Pancreas (tissue), 10 donors: ENCODE measurements at regions not wholly inside any gene's neighbourhood (a gene's known extent, or its start where the extent isn't known, plus 50 kb on each side); places are given as distances from the start of the nearest gene placed in this dataset.
"Not testable (repeated sequence)": the region's sequence is repeated elsewhere in the genome, so short reads cannot be mapped to it uniquely, and the experiment has no call there.

Experiments
- ATAC-seq, 4 donors: fragments of 200-7000 bp; cut with Tn5 transposase; one replicate each; pipeline versions ENCODE4 v1.8.0 to v1.9.1; 2020; ENCODE audit warnings: mild to moderate bottlenecking in 4 of 4, moderate library complexity in 4 of 4
- DNase-seq, 6 donors: peaks; one replicate each; pipeline ENCODE4 v3.0.0-alpha.2; 2020
- FAIRE-seq: peaks from 2 replicates; lab custom pipeline; 2012; peaks lifted over from hg19 to GRCh38; lab: Jason Lieb, UNC
- H3K27ac ChIP-seq, 4 donors: fragments of 200-600 bp; sonication (generic); 1 replicate in 3 of 4; 2 replicates in 1 of 4; pipeline versions ENCODE4 v1.5.0 to v1.8.0; 2020
- H3K27me3 ChIP-seq, 4 donors: fragments of 200-600 bp; one replicate each; pipeline ENCODE4 v1.8.0; 2021
- H3K36me3 ChIP-seq, 3 donors: fragments of 200-600 bp; sonication (generic) in 1 of 3; one replicate each; pipeline versions ENCODE4 v1.5.0 to v1.8.0; 2020 to 2021
- H3K4me1 ChIP-seq, 3 donors: fragments of 200-600 bp; one replicate each; pipeline ENCODE4 v1.8.0; 2021
- H3K4me3 ChIP-seq, 4 donors: fragments of 200-600 bp; sonication (generic) in 2 of 4; one replicate each; pipeline versions ENCODE4 v1.5.0 to v1.8.0; 2020 to 2021
- H3K9me3 ChIP-seq, 4 donors: fragments of 200-600 bp; one replicate each; pipeline ENCODE4 v1.8.0; 2021
- WGBS, 2 donors: extraction: QIAGEN DNeasy Blood & Tissue Kit; methylation state at CpG; one replicate each; pipeline ENCODE4 v1.1.7; 2013; 5-methylcytosine and 5-hydroxymethylcytosine counted together
- intact Hi-C, 3 donors: fragments of 100-400 bp; cut with DNase I; formaldehyde crosslinking; loops; one replicate each; pipeline versions ENCODE4 v1.11.1 to v1.14.2; 2022
- TF ChIP-seq, protein P1 (sequence below), 4 donors: fragments of 200-600 bp; sonication (generic) in 3 of 4; IDR thresholded peaks; one replicate each; pipeline versions ENCODE4 v1.5.0 to v1.8.0; 2021; ENCODE audit warnings: antibody characterized with exemption in 4 of 4
- donor health status: healthy with polysubstance abuse.
- donor health status: DM: no; HTN: no; CAD: no; lungs with moderate emphysema.
- donor health status: DM: no; HTN: no; CAD: no.
- donor health status: control.
- donor health status: control.
- donor health status: Bipolar disorder and iron deficiency.
- donor health status: DM: yes; HTN: yes; CAD: no.
- donor health status: DM: no; HTN: no; CAD: no.
- donor health status: DM: no; HTN: no; CAD: no.
- donor health status: DM: yes; HTN: yes; CAD: no.

DNA sequence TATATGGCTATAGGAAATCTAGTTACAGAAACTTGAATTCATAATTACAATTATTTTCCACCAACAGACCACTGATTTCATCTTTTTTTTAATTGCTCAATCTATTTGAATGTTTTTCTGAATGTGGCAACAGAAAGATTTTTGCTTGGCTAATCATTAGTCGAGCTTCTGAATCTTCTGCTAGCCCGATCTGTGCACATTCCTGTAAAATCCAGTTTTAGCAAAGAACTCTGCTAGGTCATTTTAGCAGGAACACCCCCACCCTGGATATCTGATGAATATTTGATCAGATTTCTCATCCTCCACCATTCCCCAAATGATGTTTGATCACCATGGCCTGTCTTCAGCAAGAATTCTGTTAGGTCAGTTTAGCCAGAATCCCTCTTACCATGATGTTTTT, 176.3 kb downstream of the LEPR start:
- Histone ChIP-seq H3K27me3 (no peaks in the 10 kb centered on the region), H3K27ac (no peak overlapping the region), H3K4me1 (no peaks in the 10 kb centered on the region), H3K9me3 (no peaks in the 10 kb centered on the region), H3K4me3 (no peak overlapping the region), H3K36me3 (no peaks in the 10 kb centered on the region)
- ATAC-seq: no peak
- FAIRE-seq: no peak
- intact Hi-C loops: no loop called here
- no peak for DNase-seq
- TF ChIP-seq, protein P1, sequence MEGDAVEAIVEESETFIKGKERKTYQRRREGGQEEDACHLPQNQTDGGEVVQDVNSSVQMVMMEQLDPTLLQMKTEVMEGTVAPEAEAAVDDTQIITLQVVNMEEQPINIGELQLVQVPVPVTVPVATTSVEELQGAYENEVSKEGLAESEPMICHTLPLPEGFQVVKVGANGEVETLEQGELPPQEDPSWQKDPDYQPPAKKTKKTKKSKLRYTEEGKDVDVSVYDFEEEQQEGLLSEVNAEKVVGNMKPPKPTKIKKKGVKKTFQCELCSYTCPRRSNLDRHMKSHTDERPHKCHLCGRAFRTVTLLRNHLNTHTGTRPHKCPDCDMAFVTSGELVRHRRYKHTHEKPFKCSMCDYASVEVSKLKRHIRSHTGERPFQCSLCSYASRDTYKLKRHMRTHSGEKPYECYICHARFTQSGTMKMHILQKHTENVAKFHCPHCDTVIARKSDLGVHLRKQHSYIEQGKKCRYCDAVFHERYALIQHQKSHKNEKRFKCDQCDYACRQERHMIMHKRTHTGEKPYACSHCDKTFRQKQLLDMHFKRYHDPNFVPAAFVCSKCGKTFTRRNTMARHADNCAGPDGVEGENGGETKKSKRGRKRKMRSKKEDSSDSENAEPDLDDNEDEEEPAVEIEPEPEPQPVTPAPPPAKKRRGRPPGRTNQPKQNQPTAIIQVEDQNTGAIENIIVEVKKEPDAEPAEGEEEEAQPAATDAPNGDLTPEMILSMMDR (IDR thresholded peaks at IDR 0.05): no peak
- 91 to 93% methylated on average over 2 of the region's 2 CpGs for WGBS, 2 donors

DNA sequence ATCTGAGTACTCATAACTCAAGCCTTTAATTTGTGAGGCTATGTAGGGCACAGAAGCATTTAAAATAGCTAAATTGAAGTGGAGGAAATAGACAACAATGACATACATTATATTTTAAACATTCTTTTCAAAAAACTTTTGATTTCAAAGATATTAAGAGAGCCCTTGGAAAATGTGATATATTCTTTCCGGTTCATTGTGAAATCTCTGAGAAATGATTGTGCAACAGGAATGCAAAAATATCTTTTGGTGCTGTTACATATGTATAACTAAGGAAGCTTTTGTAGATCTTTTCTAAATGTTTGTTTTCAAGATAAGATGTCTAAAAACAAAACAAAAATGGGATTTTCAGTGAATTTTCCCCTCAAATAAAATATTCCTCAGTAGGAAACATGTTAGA, 185.2 kb downstream of the LEPR start:
- no peaks in the 10 kb centered on the region for H3K4me1 ChIP-seq
- no peaks in the 10 kb centered on the region for H3K9me3 ChIP-seq
- ATAC-seq (no peak), DNase-seq (no peak), FAIRE-seq (no peak)
- H3K36me3 ChIP-seq: no peaks in the 10 kb centered on the region
- WGBS, 2 donors: 76 to 80% methylated on average over 1 of the region's 1 CpG
- no peak overlapping the region for H3K4me3 ChIP-seq
- TF ChIP-seq, protein P1 (IDR thresholded peaks at IDR 0.05): no peak
- no peaks in the 10 kb centered on the region for H3K27me3 ChIP-seq
- H3K27ac ChIP-seq: no peak overlapping the region
- intact Hi-C loops: no loop called here

DNA sequence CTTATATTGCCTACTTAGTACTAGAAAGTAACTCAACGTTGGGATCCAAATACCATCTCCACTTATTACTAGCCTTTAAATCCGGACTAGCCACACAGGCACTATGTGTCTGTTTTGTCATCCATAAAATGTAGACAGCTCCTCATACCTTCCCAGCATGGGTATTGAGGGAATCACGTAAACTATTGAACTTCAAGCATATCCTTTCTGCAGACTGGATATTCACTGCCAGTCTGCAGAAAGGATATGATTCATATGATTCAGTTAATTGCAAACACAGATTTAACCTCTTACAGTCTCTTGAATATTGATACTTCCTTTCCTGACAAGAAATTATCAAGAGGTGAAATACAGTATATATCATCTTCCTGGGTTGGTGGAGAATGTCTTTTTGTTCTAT, 186.0 kb downstream of the LEPR start:
- DNase-seq (no peak), FAIRE-seq (no peak), ATAC-seq (no peak)
- Histone ChIP-seq H3K9me3 (no peaks in the 10 kb centered on the region), H3K36me3 (no peaks in the 10 kb centered on the region), H3K27me3 (no peaks in the 10 kb centered on the region), H3K4me1 (no peaks in the 10 kb centered on the region), H3K4me3 (no peak overlapping the region), H3K27ac (no peak overlapping the region)
- TF ChIP-seq, protein P1 (IDR thresholded peaks at IDR 0.05): no peak
- intact Hi-C loops: no loop called here
- 73 to 75% methylated on average over 3 of the region's 3 CpGs for WGBS, 2 donors

DNA sequence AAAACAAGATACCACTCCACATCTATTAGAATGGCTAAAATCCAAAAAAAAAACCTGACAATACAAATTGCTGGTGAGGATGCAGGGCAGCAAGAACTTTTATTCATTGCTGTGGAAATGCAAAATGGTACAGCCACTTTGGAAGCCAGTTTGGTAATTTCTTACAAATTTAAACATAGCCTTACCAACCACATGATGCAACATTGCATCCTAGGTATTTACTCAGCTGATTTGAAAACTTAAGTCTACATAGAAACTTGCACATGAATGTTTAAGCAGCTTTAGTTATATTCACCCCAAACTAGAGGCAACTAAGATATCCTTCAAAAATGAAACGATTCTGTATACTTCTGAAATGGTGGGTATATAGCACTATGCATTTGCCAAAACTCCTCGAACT, 178.8 kb upstream of the PDE4B start:
- intact Hi-C loops: no loop called here
- ATAC-seq: no peak

DNA sequence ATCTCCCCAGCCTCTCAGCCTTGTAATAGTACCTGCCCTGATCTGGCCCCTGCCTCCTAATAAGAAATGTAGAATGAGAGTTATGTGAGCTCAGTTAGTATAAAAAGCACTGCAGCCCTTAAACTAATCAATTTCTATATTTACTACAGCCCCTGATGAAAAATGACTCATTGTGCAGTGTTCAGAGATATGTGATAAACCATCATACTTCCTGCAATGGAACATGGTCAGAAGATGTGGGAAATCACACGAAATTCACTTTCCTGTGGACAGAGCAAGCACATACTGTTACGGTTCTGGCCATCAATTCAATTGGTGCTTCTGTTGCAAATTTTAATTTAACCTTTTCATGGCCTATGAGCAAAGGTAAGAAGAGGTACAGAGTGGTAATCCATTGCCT, 176.8 kb upstream of the PDE4B start:
- TF ChIP-seq, protein P1 (IDR thresholded peaks at IDR 0.05): no peak
- 28 to 31% methylated on average over 2 of the region's 2 CpGs for WGBS, 2 donors
- no peak for FAIRE-seq
- H3K27ac ChIP-seq: no peak overlapping the region
- DNase-seq: no peak
- H3K4me1 ChIP-seq: no peaks in the 10 kb centered on the region
- intact Hi-C loops: no loop called here
- no peaks in the 10 kb centered on the region for H3K27me3 ChIP-seq
- H3K4me3 ChIP-seq: no peak overlapping the region
- no peaks in the 10 kb centered on the region for H3K9me3 ChIP-seq
- ATAC-seq: no peak
- H3K36me3 ChIP-seq: no peaks in the 10 kb centered on the region

More for the DNA sequence above, 178.8 kb upstream of the PDE4B start:
- no peaks in the 10 kb centered on the region for H3K9me3 ChIP-seq
- H3K27ac ChIP-seq: no peak overlapping the region
- H3K27me3 ChIP-seq: no peaks in the 10 kb centered on the region
- no peaks in the 10 kb centered on the region for H3K36me3 ChIP-seq
- FAIRE-seq (no peak), DNase-seq (no peak)
- H3K4me3 ChIP-seq: no peak overlapping the region
- TF ChIP-seq, protein P1 (IDR thresholded peaks at IDR 0.05): no peak
- 83 to 90% methylated on average over 2 of the region's 2 CpGs for WGBS, 2 donors
- H3K4me1 ChIP-seq: no peaks in the 10 kb centered on the region

DNA sequence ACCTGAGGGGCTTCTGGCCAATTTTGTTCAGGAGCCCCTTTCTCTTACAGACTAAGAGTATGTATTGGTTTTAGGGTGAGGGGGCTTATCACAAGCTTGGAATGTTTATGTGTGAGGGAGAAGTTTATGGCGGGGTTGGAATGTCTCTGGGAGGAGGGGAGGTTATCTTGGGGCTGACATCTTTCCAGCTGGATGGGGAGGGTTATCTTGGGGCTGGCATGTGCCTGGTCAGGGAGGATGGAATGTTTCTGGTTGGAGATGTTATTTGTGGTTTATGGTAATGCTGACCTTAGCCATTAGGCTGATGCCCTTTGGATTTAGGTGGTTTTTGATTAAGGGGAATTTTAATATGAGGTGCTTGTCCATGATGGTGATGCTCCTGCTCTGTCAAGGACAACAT, 171.0 kb upstream of the PDE4B start:
- intact Hi-C loops, H3K36me3 ChIP-seq, H3K4me3 ChIP-seq, ATAC-seq, H3K4me1 ChIP-seq, H3K27me3 ChIP-seq, DNase-seq, FAIRE-seq, H3K27ac ChIP-seq, H3K9me3 ChIP-seq: not testable (repeated sequence)
- WGBS, 2 donors: 67% methylated on average over 1 of the region's 1 CpG
